ENCODE measurements at regions not wholly inside any gene's neighbourhood (a gene's known extent, or its start where the extent isn't known, plus 50 kb on each side); places are given as distances from the start of the nearest gene placed in this dataset.
A peak's percentile ranks its signal among the peaks of the same experiment; 100 is the strongest.

DNA sequence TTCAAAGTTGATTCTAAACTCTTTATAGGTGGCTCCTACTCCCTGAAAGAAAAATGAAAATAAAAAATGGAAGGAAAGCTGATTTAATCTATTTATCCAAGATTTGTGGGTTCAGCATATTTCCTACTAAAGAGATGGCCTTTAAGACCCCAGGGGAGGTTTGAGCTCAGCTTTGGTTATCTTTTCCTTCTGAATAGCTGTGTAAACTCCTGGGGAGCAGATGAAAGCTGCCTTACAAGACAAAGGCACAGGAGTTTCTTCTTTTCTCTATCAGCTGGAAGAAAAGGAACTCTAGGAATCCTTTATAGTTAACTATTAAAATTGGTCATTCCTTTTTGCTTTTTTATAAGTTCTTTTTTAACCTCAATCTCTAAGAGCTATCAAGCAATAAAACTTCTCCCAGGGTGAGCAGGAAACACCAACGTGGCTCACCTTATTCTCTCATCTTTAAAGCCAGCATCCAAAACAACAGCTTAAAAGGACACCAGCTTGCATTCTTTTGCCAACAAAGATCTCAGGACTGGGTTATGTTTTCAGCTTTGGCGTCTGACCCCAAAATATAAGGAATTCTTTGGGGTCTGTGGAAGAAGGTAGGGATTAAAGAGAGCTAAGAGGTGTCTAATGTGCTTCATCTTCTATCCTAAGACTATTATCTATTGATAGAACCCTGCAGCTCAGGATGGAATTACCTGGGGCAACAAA is 371.7 kb upstream of the KITLG start:
- no peaks in the 10 kb centered on the region for H3K36me3 ChIP-seq
- no peaks in the 10 kb centered on the region for H3K27me3 ChIP-seq
- H3K4me1 ChIP-seq, result no peaks in the 10 kb centered on the region
- TF ChIP-seq, protein P1, sequence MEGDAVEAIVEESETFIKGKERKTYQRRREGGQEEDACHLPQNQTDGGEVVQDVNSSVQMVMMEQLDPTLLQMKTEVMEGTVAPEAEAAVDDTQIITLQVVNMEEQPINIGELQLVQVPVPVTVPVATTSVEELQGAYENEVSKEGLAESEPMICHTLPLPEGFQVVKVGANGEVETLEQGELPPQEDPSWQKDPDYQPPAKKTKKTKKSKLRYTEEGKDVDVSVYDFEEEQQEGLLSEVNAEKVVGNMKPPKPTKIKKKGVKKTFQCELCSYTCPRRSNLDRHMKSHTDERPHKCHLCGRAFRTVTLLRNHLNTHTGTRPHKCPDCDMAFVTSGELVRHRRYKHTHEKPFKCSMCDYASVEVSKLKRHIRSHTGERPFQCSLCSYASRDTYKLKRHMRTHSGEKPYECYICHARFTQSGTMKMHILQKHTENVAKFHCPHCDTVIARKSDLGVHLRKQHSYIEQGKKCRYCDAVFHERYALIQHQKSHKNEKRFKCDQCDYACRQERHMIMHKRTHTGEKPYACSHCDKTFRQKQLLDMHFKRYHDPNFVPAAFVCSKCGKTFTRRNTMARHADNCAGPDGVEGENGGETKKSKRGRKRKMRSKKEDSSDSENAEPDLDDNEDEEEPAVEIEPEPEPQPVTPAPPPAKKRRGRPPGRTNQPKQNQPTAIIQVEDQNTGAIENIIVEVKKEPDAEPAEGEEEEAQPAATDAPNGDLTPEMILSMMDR (IDR thresholded peaks at IDR 0.05; ENCODE audit: low read depth, low read length), result no peak
- H3K4me3 ChIP-seq (ENCODE audit: low read depth, low read length), result no peak overlapping the region
- H3K9me3 ChIP-seq, result no peaks in the 10 kb centered on the region
- no peak for DNase-seq

DNA sequence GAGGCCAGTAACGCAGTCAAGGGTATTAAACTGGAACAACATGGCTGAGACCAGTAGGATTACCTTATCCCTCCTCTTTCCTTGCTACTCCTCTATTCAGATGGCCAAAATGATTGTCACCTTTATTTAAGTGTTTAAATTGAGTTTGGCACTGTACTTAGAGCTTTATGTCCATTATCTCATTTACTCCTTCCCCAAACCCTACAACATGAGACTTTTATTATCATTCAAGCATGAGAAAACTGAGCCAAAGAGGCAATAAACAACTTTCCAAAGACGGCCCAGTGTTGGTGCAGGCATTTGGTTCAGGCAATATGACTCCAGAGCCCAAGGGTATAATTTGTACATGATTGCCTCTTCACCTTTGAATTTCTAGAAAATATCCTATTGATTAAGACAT is 370.9 kb upstream of the KITLG start:
- H3K27me3 ChIP-seq, result no peaks in the 10 kb centered on the region
- DNase-seq, result no peak
- H3K4me1 ChIP-seq, result peaks cover 1% of the 10 kb centered on the region; the same call in 1 of the 2 replicates
- TF ChIP-seq, protein P1 (IDR thresholded peaks at IDR 0.05; ENCODE audit: low read depth, low read length), result no peak
- no peaks in the 10 kb centered on the region for H3K36me3 ChIP-seq
- no peak overlapping the region for H3K4me3 ChIP-seq (ENCODE audit: low read depth, low read length)
- H3K9me3 ChIP-seq, result no peaks in the 10 kb centered on the region

DNA sequence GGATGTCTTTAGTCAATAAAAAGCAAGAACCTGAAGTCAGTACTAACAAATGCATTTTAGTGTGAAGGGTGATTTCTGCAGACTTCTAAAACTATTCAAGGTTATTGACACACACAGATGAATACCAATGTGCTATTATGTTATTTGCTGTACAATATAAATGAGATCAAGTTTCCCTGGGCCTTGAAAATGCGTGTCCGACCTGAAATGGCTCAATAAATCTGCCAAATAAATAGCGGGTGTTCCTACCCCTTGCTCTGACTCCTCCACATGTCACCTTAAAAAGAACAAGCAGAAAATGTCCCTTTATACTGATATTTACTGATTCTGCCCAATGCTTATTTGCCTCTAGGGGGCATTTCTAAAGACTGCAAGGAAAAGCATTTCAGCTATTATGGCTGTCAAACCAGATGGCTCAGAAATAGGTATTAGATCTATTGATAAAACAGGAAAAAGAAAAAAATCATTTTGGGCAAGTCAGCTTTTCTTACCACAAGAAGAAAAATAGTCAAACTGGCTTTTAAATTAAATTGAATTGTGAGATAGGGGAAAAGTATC is 367.3 kb upstream of the KITLG start:
- Histone ChIP-seq H3K9me3 (no peaks in the 10 kb centered on the region), H3K4me1 (peaks cover 3% of the 10 kb centered on the region; the same call in 1 of the 2 replicates), H3K27me3 (no peaks in the 10 kb centered on the region), H3K4me3 (ENCODE audit: low read depth, low read length) (no peak overlapping the region), H3K36me3 (no peaks in the 10 kb centered on the region)
- no peak for DNase-seq
- TF ChIP-seq, protein P1 (IDR thresholded peaks at IDR 0.05; ENCODE audit: low read depth, low read length), result peak; percentile 17; the same call in 1 of the 2 replicates

DNA sequence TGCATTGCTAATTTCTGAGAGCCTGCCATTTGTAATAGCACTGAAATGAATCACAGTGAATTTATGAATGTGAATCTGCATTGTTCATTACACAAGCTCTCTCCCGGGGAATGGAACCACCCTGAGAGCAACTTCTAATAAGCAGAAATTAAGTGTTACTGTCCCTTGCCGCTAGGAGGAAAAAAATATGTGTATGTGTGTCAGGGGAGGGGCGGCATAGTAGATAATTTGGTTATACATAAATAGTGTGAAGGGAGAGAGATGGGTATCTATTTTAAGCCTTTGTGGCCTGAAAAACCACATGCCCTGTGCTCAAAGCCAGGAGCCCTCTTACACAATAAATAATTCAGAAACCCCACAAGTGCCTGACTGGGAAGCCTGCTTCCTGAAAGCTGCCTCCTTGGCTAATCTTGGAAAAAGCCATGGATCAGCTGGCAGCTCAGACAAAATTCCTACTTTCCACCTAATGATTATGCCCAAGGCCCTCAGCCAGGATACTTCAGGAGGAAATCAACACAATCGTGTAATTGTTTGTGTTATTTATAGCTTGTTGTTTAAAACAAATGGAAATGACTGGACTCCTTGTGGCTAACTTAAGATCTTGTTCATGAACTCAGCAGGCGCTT is 366.2 kb upstream of the KITLG start:
- no peak for DNase-seq
- H3K4me1 ChIP-seq, result peaks cover 3% of the 10 kb centered on the region; the same call in 1 of the 2 replicates
- H3K9me3 ChIP-seq, result no peaks in the 10 kb centered on the region
- TF ChIP-seq, protein P1 (IDR thresholded peaks at IDR 0.05; ENCODE audit: low read depth, low read length), result no peak
- no peaks in the 10 kb centered on the region for H3K27me3 ChIP-seq
- no peaks in the 10 kb centered on the region for H3K36me3 ChIP-seq
- H3K4me3 ChIP-seq (ENCODE audit: low read depth, low read length), result no peak overlapping the region

DNA sequence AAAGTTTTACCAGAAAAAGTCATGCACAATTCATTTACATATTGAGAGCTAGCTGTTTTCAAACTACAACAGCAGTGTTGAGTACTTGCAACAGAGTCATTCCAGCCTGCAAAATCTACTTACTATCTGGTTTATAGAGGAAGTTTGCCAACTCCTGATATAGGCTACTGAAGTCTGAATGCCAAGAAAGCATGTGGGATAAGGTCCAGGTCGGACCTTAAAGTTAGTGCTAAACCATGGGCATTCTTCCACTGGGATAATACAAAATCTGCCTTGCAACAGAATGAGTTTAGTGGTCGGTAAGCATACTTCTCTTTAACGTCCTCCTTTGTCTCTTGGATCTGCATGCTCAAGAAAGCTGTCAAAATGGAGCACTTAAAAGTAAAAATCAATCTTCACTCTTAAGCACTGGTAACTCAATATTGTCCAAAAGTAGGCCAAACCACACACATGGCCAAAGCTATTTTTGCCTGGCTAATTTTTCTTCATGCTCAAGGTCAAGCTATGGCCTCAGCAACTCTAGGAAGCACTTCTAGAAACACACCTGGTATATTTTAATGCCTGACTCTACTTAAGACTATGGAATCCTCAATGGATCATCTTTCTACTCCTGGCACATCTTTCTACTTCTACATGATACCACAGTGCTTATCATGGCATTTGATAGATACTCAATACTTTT is 364.9 kb upstream of the KITLG start:
- TF ChIP-seq, protein P1 (IDR thresholded peaks at IDR 0.05; ENCODE audit: low read depth, low read length), result no peak
- H3K9me3 ChIP-seq, result no peaks in the 10 kb centered on the region
- H3K36me3 ChIP-seq, result no peaks in the 10 kb centered on the region
- H3K4me1 ChIP-seq, result peaks cover 3% of the 10 kb centered on the region; the same call in 1 of the 2 replicates
- DNase-seq, result no peak
- no peak overlapping the region for H3K4me3 ChIP-seq (ENCODE audit: low read depth, low read length)
- H3K27me3 ChIP-seq, result no peaks in the 10 kb centered on the region
